ENCODE measurements at regions not wholly inside any gene's neighbourhood (a gene's known extent, or its start where the extent isn't known, plus 50 kb on each side); places are given as distances from the start of the nearest gene placed in this dataset.

- H3K27ac Mint-ChIP-seq = no peak overlapping the region
- H3K27me3 Mint-ChIP-seq (ENCODE audit: low read depth, poor library complexity) = no peaks in the 10 kb centered on the region
These were observed 840.6 kb upstream of the SALL3 start for GRCh38 chr18:78138983-78139496.

GRCh38 chr18:78140294-78140693, 839.3 kb upstream of the SALL3 start:
- Mint-ChIP-seq H3K36me3 (ENCODE audit: low read depth) (no peaks in the 10 kb centered on the region), H3K27me3 (ENCODE audit: low read depth, poor library complexity) (peaks cover 5% of the 10 kb centered on the region), H3K4me1 (peaks cover 37% of the 10 kb centered on the region), H3K9me3 (no peaks in the 10 kb centered on the region), H3K4me3 (no peak overlapping the region), H3K27ac (no peak overlapping the region)
- no peak for DNase-seq
- no peak for TF ChIP-seq CTCF (IDR thresholded peaks at IDR 0.05)

More at GRCh38 chr18:78138983-78139496, 840.6 kb upstream of the SALL3 start:
- no peak for TF ChIP-seq CTCF (IDR thresholded peaks at IDR 0.05)
- peaks cover 28% of the 10 kb centered on the region for H3K4me1 Mint-ChIP-seq
- no peak overlapping the region for H3K4me3 Mint-ChIP-seq
- no peaks in the 10 kb centered on the region for H3K9me3 Mint-ChIP-seq
- no peaks in the 10 kb centered on the region for H3K36me3 Mint-ChIP-seq (ENCODE audit: low read depth)
- DNase-seq = no peak

DNA sequence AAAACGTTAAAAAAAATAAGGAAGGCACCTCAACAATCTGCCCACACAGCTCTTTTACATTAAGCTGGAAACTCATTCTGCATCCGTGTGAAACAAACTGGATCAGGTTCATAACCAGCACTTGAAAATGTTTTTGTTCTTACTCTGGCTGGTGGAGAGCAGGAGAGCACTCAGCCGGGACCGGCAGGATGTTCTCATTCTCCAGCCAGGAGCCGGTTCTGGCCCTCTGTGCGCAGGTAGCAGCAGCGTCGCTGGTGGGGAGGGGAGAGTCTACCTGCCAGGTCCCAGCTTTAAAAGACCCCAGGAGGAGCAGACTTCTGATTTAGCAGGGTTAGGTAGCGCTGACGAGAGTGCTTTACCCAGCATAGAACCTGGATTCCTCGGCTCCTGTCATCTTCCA, 834.9 kb upstream of the SALL3 start:
- no peak overlapping the region for H3K4me3 Mint-ChIP-seq
- H3K9me3 Mint-ChIP-seq = peaks cover 15% of the 10 kb centered on the region
- no peaks in the 10 kb centered on the region for H3K36me3 Mint-ChIP-seq (ENCODE audit: low read depth)
- H3K27ac Mint-ChIP-seq = no peak overlapping the region
- TF ChIP-seq CTCF (IDR thresholded peaks at IDR 0.05) = no peak
- DNase-seq = no peak
- peaks cover 5% of the 10 kb centered on the region for H3K27me3 Mint-ChIP-seq (ENCODE audit: low read depth, poor library complexity)
- H3K4me1 Mint-ChIP-seq = peaks cover 22% of the 10 kb centered on the region

GRCh38 chr18:78145096-78145495, 834.5 kb upstream of the SALL3 start:
- no peak for TF ChIP-seq CTCF (IDR thresholded peaks at IDR 0.05)
- peaks cover 18% of the 10 kb centered on the region for H3K9me3 Mint-ChIP-seq
- H3K36me3 Mint-ChIP-seq (ENCODE audit: low read depth) = peaks cover under 1% of the 10 kb centered on the region
- H3K4me3 Mint-ChIP-seq = no peak overlapping the region
- H3K27ac Mint-ChIP-seq = no peak overlapping the region
- H3K4me1 Mint-ChIP-seq = peaks cover 22% of the 10 kb centered on the region
- H3K27me3 Mint-ChIP-seq (ENCODE audit: low read depth, poor library complexity) = peaks cover 5% of the 10 kb centered on the region
- DNase-seq = no peak

GRCh38 chr18:78146136-78147085, 833.2 kb upstream of the SALL3 start:
- Mint-ChIP-seq H3K27ac (no peak overlapping the region), H3K9me3 (peaks cover 25% of the 10 kb centered on the region), H3K27me3 (ENCODE audit: low read depth, poor library complexity) (peaks cover 10% of the 10 kb centered on the region), H3K4me3 (no peak overlapping the region), H3K4me1 (peaks cover 22% of the 10 kb centered on the region), H3K36me3 (ENCODE audit: low read depth) (peaks cover 4% of the 10 kb centered on the region)
- DNase-seq = no peak
- no peak for TF ChIP-seq CTCF (IDR thresholded peaks at IDR 0.05)
